HG02623 (cell line): ENCODE measurements at regions not wholly inside any gene's neighbourhood (a gene's known extent, or its start where the extent isn't known, plus 50 kb on each side); places are given as distances from the start of the nearest gene placed in this dataset.
"Not testable (repeated sequence)": the region's sequence is repeated elsewhere in the genome, so short reads cannot be mapped to it uniquely, and the experiment has no call there.

Experiments
- ATAC-seq: cut with Tn5 transposase; IDR thresholded peaks from one replicate; pipeline ENCODE4 v1.9.1; 2021; ENCODE audit warnings: moderate library complexity; ENCODE audit not compliant: unreplicated experiment

DNA sequence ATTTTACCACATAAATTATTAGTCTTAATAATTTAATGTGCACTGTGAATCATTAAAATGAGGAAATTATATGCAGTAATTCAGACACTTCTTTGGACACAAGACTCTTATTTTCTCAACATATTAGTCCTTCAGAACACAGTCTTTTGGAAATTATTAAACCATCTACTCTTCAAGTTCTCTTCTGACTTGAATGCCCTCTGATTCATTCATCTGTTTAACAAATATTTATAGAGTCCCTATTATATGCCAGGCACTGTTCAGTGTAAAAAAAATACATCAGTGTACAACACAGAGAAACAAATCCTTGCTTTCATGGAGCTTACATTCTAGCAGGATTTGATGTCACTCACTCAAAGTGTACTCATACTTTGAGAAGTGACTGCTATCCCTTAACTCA is 163.4 kb upstream of the IL12B start:
- ATAC-seq = no peak

DNA sequence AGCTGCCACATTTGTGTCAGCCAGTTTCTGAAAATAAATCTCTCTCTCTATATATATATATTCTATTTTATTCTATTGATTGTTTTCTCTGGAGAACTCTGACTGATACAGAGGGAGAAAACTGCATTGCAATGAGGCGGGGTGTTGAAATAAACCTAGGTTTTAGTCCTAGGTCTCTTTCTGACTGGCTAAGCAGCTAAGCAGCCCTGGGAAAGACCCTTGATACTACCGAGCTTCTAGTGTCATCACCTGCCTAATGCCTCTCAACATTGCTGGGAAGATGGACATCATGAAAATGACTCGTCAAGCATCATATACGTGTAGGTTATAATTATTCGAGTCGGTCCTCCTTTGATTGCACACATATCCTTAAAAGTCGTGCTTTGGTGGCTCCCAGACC is 166.5 kb upstream of the IL12B start:
- ATAC-seq = no peak

DNA sequence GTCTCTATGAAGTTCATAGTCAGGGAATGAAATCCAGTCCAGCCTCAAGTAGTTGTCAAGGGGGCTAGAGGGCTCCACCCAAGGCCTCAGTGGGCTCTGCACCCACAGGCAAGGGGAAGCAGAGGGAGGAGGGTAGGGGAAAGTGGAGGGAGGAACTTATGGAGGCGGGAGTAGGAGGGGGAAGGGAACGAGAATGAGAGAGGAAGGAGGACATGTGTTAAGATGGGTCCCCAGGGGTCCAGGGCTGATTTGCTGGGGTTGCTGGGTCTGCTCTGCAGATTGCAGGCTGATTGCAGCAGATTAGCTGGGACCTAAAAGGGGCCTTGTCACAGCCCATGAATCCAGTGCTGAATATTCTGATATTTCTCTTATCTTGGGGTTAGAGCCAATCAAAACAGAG is 166.9 kb upstream of the IL12B start:
- ATAC-seq = no peak

DNA sequence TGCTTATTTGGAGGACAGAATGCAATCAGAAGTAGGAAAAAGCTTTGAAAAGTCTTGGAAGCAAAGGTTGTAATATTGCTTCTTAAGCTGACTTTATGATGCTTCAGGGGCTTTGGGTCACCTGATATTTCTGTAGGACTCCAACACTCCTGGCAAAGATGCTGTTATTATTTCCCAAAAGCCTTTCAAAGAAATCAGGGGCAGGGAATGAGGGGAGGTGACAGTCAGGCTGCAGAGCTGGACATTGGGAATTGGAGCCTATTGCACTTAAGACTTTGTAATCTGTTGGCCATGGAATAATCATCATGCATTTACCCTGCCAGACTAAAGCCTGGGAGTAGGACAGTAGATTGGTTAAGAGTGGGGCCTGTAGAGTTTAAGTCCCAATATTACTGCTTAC is 168.3 kb upstream of the IL12B start:
- no peak for ATAC-seq

DNA sequence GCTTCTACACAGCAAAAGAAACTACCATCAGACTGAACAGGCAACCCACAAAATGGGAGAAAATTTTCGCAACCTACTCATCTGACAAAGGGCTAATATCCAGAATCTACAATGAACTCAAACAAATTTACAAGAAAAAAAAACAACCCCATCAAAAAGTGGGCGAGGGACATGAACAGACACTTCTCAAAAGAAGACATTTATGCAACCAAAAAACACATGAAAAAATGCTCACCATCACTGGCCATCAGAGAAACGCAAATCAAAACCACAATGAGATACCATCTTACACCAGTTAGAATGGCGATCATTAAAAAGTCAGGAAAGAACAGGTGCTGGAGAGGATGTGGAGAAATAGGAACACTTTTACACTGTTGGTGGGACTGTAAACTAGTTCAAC is 171.8 kb upstream of the IL12B start:
- ATAC-seq = not testable (repeated sequence)

DNA sequence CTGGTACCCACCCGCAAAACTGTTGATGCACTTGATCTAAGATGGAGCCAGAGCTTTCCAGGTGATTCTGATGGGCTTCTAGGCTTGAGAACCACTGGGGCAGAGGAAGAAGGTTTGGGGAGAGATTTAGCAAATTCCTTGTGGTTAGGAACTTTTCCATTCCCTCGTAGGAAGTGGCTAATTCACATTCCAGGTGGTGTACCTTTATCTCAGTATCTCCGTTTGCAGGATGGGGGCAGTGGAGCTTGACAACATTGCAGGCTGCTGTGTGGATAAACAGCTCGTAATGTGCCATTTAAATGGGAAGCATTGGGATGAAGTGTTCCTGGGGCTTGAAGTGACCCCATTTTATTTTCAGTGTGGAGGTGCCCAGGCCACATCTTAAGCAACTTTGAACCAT is 172.9 kb upstream of the IL12B start:
- no peak for ATAC-seq

DNA sequence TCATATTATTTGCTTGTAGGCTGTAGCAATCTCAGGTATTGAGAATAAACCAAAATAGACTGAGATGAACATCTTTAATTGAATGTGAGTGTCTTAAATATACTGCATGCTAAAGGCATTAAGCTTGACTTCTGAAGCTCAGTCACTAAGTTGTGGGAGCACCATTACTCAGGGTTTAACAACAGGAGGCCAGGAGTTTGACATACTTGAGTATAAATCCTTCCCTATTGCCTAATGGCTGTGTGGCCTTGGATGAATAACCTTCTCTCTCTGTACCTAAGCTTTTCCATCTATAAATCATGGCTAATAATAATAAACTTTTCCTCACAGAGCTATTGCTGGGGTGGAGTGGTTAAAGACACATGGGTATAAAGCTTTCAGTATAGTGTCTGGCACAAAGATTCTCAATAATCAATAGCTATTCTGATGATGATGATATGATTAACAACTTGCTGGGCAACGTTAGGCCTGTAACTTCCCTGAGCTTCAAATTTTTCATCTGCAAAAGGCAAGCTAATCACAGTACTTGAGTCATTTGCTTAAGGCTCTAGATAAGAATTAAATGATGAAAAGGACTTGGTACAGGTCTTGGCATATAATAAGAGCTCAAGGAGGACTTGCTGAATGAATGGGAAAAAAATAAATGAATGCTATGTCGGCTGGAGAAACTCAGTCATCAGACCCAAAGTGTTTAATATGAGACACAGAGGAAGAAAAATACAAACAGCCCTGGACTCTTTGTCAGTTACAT is 174.0 kb upstream of the IL12B start:
- no peak for ATAC-seq

DNA sequence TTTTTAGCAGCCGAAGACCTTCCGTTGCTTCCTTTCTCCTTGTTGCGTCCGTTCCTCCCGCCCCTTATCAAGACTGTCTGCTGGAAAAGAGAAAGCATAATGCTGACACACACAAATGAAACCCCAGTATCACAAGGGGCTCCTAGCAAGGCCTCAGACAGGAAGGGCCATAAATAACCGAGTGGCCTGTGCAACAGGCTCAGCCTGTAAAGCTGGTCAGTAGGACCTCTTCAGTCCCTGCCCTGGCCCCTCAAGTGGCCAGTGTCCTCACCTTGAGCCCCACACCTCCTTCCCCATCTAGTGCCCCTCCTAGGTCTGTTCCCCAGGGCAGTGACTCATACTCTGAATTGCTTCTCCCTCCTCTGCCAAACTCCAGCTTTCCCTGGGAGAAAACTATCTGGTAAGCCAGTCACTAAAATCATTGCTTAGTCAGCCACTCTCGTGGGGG is 174.6 kb upstream of the IL12B start:
- ATAC-seq = no peak

DNA sequence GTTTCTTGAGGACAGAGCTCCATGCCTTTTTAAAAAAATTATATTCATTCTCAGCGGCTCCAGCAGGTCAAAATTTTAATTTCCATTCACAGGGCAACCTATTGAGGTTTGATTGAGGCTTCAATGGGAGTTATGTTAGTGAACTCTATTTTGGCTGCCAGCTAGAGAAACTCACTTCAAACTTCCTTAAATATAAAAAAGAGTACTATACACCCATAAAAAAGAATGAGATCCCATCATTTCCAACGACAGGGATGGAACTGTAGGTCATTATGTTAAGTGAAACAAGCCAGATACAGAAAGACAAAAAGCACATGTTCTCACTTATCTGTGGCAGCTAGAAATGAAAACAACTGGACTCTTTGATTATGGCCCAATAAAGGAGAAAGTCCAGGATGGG is 176.8 kb upstream of the IL12B start:
- no peak for ATAC-seq

DNA sequence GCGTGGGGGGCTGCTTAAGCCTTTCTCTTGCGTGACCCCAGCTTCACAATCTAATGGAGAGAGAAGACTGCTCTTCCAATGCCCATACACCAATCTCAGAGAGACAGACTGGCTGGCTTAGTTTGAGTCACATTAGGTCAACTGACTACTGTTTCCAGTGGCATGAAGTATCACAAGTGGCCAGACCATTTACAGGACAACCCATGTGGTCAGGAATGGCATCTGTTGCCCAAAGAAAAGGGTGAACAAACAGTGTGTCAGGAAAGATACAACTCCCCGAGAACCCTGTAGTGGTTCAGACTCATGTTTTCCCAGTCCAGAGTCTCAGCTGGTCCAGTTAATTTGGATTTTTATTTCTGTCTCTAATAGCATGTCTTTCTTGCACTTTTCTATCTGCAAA is 177.4 kb upstream of the IL12B start:
- no peak for ATAC-seq

DNA sequence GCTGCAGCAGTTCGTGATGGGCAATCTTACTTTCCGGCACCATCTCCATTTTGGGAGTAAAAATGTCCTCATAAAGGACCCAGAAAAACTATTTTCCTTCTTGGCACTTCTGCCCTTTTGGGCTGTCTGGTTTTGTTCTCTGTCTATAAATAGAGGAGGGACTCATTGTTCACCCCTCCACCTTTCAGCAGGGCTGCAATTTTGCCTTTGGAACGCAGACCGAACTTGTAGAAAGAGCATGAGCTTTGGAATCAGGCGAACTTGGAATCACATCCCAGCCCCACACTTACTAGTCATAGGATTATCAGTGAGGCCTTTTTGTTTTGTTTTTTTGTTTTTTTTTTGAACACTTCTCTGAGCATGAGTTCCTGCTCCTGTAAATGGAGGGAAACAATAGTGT is 178.1 kb upstream of the IL12B start:
- ATAC-seq = no peak

DNA sequence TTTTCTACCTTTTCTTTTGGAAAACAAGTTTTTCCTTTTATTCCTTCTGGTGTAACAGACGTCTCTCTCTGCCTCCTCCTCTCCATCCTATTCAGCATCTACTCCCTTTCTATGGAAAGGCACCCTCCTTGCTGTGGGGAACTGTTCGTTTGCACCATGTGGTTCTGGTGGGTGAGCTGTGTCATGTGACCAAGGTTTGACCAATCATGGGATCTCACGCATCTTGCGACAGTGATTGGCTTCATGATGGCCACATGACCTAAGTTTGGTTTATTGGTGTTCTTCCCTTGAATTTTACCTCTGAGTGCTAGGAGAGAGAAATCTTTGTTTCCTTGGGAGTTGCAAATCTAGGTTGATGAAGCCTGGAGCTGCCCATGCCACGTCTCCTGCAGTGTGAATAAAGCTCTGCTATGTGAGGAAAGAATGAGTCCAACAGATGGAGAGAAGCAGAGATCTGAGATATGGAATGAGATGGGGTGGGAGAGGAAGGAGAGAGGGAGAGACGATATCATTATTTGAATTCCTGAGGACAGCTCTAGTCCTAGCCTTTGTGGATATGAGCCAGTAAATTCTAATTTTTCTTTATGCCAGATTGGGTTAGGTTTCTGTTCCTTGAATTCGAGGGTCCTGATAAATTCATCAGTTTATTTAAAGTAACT is 178.8 kb upstream of the IL12B start:
- ATAC-seq = no peak

DNA sequence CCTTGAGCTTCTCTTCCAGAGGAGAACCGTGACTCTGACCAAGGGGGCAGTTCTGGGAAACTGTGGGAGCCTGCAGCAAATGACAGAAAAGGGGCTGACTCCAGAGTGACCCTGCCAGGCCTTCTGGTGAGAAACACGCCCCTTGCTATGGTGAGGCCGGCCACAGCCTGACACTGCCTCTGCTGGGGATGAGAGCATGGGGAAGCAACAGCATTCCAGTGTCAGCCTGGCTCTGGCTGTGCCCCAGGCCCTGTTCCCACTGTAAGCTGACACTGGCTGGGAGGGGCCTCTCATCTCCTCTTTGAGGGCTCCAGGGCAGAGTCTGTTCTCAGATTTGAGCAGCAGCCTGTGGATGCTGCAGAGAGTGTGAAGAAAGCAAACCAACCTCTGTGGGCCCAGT is 180.0 kb upstream of the IL12B start:
- no peak for ATAC-seq

DNA sequence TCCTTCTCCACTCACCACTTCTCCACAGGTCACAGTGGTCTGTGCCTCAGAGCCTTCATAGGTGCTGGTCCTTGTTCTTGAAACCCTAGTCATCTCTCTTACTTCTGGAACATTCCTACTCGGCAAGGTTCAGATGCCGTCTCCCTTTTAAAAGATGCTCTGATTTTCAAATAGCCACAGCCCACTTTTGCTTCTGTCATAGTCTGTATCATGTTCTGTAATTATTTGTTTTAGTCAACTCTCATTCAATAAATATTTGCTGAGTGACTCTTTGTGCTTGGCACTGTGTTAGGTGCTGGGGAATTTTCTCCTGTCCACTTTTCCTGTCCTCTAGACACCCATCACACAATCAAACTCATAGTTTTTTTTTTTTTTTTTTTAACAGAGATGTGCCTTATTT is 181.3 kb upstream of the IL12B start:
- ATAC-seq = no peak

DNA sequence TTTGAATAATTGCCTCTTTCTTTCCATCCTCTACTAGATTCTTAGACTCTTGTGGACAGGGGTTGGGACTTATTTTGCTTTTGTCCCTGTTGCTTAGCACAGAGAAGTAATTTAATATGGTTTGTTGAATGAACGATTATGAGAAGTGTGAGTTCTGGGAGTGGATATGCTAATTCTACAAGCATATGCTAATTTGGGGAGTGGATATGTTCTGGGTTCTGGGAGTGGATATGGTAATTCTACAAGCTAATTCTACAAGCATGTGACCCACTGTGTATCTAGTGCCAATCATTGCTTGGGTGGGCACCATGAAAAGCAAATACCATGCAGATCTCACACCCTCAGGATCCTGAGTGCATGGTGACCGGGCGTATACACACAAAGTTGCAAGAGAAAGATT is 181.8 kb upstream of the IL12B start:
- ATAC-seq = no peak

DNA sequence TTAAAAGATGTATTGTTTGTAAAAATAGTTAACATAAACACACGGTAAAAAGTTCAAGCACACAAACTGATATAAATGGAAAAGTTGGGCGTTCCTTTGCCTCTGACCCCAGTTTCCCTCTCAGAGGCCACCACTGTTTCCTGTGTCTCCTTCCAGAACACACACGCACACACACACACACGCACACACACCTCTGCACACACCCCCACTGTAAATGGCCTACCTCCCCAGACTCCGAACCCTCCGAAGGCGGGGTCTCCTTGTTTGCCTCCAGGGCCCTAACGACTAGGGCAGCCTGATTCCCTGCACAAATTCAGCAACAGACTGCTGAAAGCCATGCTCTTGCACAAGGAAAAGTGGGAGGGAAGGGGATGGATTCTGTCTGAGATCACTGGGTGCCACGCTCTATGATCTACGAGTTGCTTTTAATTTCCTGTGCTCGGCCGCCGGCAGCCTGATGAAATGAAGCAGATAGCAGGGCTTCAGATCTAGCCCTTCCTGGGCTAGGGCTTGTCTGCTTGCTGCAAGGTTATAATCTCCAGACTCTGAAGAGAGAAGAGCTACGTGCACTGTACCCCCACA is 184.0 kb upstream of the IL12B start:
- ATAC-seq = no peak

DNA sequence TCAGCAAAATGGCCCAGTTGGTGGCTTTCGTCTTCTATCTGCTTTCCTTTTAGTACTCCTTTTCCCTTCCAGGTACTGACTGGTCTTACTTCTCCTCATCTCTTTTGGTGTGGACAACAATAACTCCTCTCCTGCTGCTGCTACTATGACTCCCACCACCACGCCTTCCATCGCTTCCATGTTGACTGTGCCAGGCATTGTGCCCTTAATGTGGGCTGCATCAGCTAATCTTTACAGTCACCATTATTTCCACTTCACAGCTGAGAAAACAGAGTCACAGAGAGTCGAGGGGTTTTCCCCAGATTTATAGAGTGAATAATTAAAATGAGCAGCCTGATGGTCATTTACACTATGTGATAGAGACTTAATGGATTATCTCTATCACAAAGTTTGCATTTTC is 184.9 kb upstream of the IL12B start:
- ATAC-seq = no peak

DNA sequence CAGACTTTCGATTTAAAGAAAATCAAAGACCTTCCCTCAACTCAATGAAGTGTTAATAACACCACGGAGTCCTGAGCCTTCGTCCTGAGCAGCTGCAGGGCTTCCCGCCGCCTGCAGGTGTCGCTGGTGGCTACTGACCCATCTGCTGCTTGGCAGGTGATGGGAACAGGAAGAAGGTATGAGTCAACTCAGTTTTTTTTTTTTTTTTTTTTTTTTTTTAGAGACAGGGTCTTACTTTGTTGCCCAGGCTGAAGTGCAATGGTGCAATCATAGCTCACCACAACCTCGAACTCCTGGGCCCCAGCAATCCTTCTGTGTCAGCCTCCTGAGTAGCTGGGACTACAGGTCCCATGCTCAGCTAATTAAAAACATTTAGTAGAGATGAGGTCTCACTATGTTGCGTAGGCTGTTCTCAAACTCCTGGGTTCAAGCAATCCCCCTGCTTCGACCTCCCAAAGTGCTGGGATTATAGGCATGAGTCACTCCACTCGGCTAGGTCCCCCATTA is 185.7 kb upstream of the IL12B start:
- ATAC-seq = peak; percentile 91

DNA sequence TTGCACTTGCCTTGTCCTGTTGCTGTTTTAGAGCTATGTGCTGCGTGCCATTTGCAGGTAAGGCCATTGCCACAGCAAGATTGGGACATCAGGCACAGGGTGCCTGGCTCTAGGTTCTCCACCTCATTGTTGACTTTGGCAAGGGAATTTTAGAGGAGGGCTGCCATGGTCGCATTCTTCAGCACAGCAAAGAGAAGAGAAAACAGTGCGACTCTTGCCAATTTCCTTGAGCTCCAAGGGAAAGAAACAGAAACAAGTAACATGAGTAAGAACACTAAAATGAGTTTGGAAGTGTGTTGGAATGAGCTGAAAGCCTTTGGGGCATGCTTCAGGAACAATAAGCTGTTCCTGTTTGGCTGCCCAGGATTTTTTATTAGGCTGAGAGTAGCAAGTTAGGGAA is 188.1 kb upstream of the IL12B start:
- no peak for ATAC-seq

DNA sequence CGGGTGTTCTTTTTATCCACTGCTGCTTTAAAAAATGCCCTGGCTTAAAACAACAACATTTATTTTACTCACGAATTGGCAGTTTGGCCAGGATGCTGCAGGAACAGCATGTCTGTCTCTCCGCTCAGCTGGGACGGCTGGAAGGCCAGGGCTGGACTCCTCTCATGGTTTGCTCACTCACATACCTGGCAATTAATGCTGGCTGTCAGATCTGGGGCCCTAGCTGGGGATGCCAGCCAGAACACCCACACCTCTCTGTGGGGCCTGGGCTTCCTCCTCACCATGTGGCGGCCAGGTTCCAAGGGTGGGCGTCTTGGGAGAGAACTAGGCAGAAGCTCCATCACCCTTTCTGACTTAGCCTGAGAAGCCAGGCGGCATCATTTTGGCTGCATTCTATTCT is 189.1 kb upstream of the IL12B start:
- no peak for ATAC-seq

DNA sequence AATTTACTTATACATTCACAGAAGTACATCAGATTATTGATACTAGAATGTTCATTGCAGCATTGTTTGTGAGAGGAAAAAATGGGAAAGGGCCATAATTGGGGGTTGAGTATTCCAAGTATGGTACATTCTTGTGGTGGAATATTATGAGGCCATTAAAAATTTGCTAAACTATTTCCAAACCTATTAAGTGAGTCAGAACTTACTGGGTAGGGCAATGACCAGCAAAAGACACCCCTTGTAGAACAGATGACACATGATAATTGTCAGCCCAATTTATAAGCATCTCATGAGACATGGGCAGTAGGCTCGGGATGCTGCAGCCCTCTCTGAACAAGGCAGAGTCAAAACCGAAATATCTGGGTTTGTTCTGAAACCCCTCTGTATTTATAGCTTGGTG is 192.6 kb upstream of the IL12B start:
- ATAC-seq = no peak

DNA sequence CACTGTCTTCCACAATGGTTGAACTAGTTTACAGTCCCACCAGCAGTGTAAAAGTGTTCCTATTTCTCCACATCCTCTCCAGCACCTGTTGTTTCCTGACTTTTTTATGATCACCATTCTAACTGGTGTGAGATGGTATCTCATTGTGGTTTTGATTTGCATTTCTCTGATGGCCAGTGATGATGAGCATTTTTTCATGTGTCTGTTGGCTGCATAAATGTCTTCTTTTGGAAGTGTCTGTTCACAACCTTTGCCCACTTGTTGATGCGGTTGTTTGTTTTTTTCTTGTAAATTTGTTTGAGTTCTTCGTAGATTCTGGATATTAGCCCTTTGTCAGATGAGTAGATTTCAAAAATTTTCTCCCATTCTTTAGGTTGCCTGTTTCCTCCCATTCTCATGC is 194.0 kb upstream of the IL12B start:
- not testable (repeated sequence) for ATAC-seq
